ENCODE measurements at regions not wholly inside any gene's neighbourhood (a gene's known extent, or its start where the extent isn't known, plus 50 kb on each side); places are given as distances from the start of the nearest gene placed in this dataset.
A peak's percentile ranks its signal among the peaks of the same experiment; 100 is the strongest.

GRCh38 chr5:130799015-130799414, 366.0 kb downstream of the HINT1 start (continued):
- no peak for TF ChIP-seq FOSL1 (IDR thresholded peaks at IDR 0.05; ENCODE audit: insufficient read depth, low read depth, low read length)

- Histone ChIP-seq H3K14ac (ENCODE audit: insufficient read length) (no peak overlapping the region), H3K27ac (ENCODE audit: low read depth, low read length) (no peak overlapping the region), H4K20me1 (replicated peaks in 1 of 2; ENCODE audit: control insufficient read depth in 1 of 2, insufficient read depth in 2 of 2, low read length in 2 of 2) (no peaks in the 10 kb centered on the region), H4K91ac (replicated peaks; ENCODE audit: insufficient read length, low read length) (peak overlapping the region; percentile 44), H2BK15ac (ENCODE audit: low read length) (no peak overlapping the region), H4K8ac (ENCODE audit: extremely low read depth, insufficient read depth, low read length) (no peak overlapping the region), H3K9ac (replicated peaks in 1 of 4; ENCODE audit: extremely low read depth in 1 of 4, low read depth in 3 of 4, low read length in 3 of 4) (no peak overlapping the region), H3K79me1 (ENCODE audit: low read depth, low read length) (no peaks in the 10 kb centered on the region), H3K23ac (ENCODE audit: insufficient read length) (no peak overlapping the region), H2BK12ac (ENCODE audit: low read depth, low read length) (no peak overlapping the region), H3K4me1 (replicated peaks in 1 of 4; ENCODE audit: control insufficient read depth in 3 of 4, insufficient read depth in 4 of 4, low read length in 3 of 4) (no peaks in the 10 kb centered on the region), H3K23me2 (ENCODE audit: low read depth, low read length) (peaks cover 4% of the 10 kb centered on the region; the same call in 1 of the 2 replicates), H3K56ac (replicated peaks; ENCODE audit: insufficient read length, low read depth, low read length) (peak overlapping the region; percentile 24), H2AK5ac (ENCODE audit: low read depth, low read length) (no peak overlapping the region), H3K9me3 (ENCODE audit: insufficient read depth in 2 of 2, low read depth in 1 of 2, low read length in 1 of 2) (no peaks in the 10 kb centered on the region), H3K36me3 (ENCODE audit: control insufficient read depth in 2 of 4, insufficient read depth in 4 of 4, low read length in 3 of 4) (no peaks in the 10 kb centered on the region), H3K27me3 (replicated peaks in 1 of 4; ENCODE audit: control insufficient read depth in 3 of 4, extremely low read depth in 1 of 4, insufficient read depth in 3 of 4, low read length in 3 of 4) (no peaks in the 10 kb centered on the region), H2BK120ac (replicated peaks; ENCODE audit: low read depth, low read length) (no peak overlapping the region), H2AFZ (ENCODE audit: low read length) (no peak overlapping the region), H2BK5ac (ENCODE audit: low read depth, low read length) (no peak overlapping the region), H2BK20ac (ENCODE audit: low read length) (no peak overlapping the region), H3K4me3 (ENCODE audit: extremely low read depth in 1 of 4, insufficient read depth in 2 of 4, low read depth in 3 of 4, low read length in 4 of 4) (no peak overlapping the region), H4K5ac (ENCODE audit: insufficient read length, low read depth, low read length) (no peak overlapping the region), H3K18ac (ENCODE audit: extremely low read depth, low read length) (no peak overlapping the region), H3K4ac (replicated peaks; ENCODE audit: insufficient read length, low read depth, low read length) (no peak overlapping the region), H3K79me2 (ENCODE audit: control insufficient read depth in 1 of 2, insufficient read depth in 2 of 2, low read length in 2 of 2) (no peaks in the 10 kb centered on the region; a peak in 1 of 4 replicates), H3K4me2 (ENCODE audit: insufficient read depth in 1 of 2, low read depth in 2 of 2, low read length in 2 of 2) (no peak overlapping the region)
- POLR2A ChIA-PET (ENCODE audit: partially characterized antibody), result no interaction called here
- 95% methylated on average over 3 of the region's 3 CpGs; no CpG with 5 or more reads in 1 of the 2 experiments for WGBS, 2 experiments (ENCODE audit: extremely low coverage in 1 of 2, insufficient coverage in 1 of 2, insufficient read length in 1 of 2, insufficient replicate concordance in 2 of 2, low coverage in 1 of 2, low lambda C conversion rate in 2 of 2, missing lambda C conversion rate in 1 of 2)
- DNase-seq (ENCODE audit: low read depth in 1 of 2, low spot score in 2 of 2) (no peak), FAIRE-seq (no peak)
- CTCF ChIA-PET (ENCODE audit: partially characterized antibody), result no interaction called here
- no peak for TF ChIP-seq SIN3A (conservative IDR thresholded peaks at IDR 0.05 in 1 of 2, IDR thresholded peaks at IDR 0.05 in 1 of 2; ENCODE audit: low read depth in 1 of 2, low read length in 2 of 2)
- no peak for TF ChIP-seq SIX5 (IDR thresholded peaks at IDR 0.05; ENCODE audit: low read depth, low read length)
- TF ChIP-seq CBX5 (IDR thresholded peaks at IDR 0.05; ENCODE audit: low read depth, low read length), result no peak
These were observed 367.8 kb downstream of the HINT1 start for GRCh38 chr5:130797303-130797702.

All from H1 (cell line).